Stomach (tissue), 4 donors: ENCODE measurements at regions not wholly inside any gene's neighbourhood (a gene's known extent, or its start where the extent isn't known, plus 50 kb on each side); places are given as distances from the start of the nearest gene placed in this dataset.

ENCODE experiments used
- CTCF ChIP-seq, 7 experiments: fragments of 450-650 bp in 4 of 7; fragments of 200-600 bp in 3 of 7; sonication (generic) in 3 of 7; IDR thresholded peaks; one replicate each; pipeline ENCODE4 v1.5.1; 2016 to 2019; ENCODE audit warnings: antibody characterized with exemption in 7 of 7, control low read depth in 2 of 7, mild to moderate bottlenecking in 1 of 7
- EP300 ChIP-seq: sonication (generic); formaldehyde crosslinking; IDR thresholded peaks from one replicate; pipeline ENCODE4 v1.6.1; 2017; ENCODE audit warnings: antibody characterized with exemption
- POLR2AphosphoS5 ChIP-seq, 3 donors: sonication (generic); formaldehyde crosslinking; IDR thresholded peaks; one replicate each; pipeline ENCODE4 v1.6.1; 2016; ENCODE audit warnings: antibody characterized with exemption in 3 of 3

- TF ChIP-seq EP300 (no peak), POLR2AphosphoS5 (IDR thresholded peaks at IDR 0.05) (no peak), CTCF (IDR thresholded peaks at IDR 0.05) (no peak)
These were observed 438.1 kb upstream of the AR start for GRCh38 chrX:67105758-67106116.
